ENCODE measurements at regions not wholly inside any gene's neighbourhood (a gene's known extent, or its start where the extent isn't known, plus 50 kb on each side); places are given as distances from the start of the nearest gene placed in this dataset.

GRCh38 chr10:23975431-23975830 lies 233.5 kb upstream of the KIAA1217 start:
- POLR2A ChIA-PET: no interaction called here
- Histone ChIP-seq H3K36me3 (ENCODE audit: control insufficient read depth in 1 of 2, insufficient read depth in 2 of 2, low read length in 2 of 2) (no peaks in the 10 kb centered on the region), H3K4me3 (replicated peaks in 1 of 2; ENCODE audit: low read depth in 1 of 2, low read length in 2 of 2) (no peak overlapping the region), H3K9me2 (ENCODE audit: insufficient read depth) (no peaks in the 10 kb centered on the region), H3K27me3 (ENCODE audit: insufficient read depth, low read length) (peaks cover 5% of the 10 kb centered on the region; the same call in 1 of the 2 replicates), H3K4me1 (ENCODE audit: control insufficient read depth in 1 of 2, insufficient read depth in 2 of 2, low read length in 2 of 2) (no peaks in the 10 kb centered on the region), H2AFZ (ENCODE audit: low read depth, low read length, poor library complexity, severe bottlenecking) (no peak overlapping the region), H3K4me2 (ENCODE audit: low read length) (no peak overlapping the region), H4K20me1 (ENCODE audit: insufficient read depth) (no peaks in the 10 kb centered on the region), H3K9ac (ENCODE audit: low read length) (no peak overlapping the region), H3K79me2 (ENCODE audit: insufficient read depth, low read length) (no peaks in the 10 kb centered on the region), H3K27ac (ENCODE audit: low read depth, low read length) (no peak overlapping the region), H3K9me3 (ENCODE audit: control insufficient read depth in 1 of 2, insufficient read depth in 1 of 2, low read depth in 1 of 2, low read length in 2 of 2) (no peaks in the 10 kb centered on the region)
- DNase-seq (ENCODE audit: low read depth, low spot score): no peak
- intact Hi-C loops (cut with micrococcal nuclease): no loop called here
- CTCF ChIA-PET: no interaction called here
- ATAC-seq: no peak
- RAD21 ChIA-PET (ENCODE audit: low non-redundant PET in 1 of 2, low total read pairs in 2 of 2, uncharacterized antibody in 2 of 2, unreplicated experiment in 2 of 2): no interaction called here
- BruUV-seq (replicated peaks): no TSS peak
- no peak for TF ChIP-seq JUND (IDR thresholded peaks at IDR 0.05)

DNA sequence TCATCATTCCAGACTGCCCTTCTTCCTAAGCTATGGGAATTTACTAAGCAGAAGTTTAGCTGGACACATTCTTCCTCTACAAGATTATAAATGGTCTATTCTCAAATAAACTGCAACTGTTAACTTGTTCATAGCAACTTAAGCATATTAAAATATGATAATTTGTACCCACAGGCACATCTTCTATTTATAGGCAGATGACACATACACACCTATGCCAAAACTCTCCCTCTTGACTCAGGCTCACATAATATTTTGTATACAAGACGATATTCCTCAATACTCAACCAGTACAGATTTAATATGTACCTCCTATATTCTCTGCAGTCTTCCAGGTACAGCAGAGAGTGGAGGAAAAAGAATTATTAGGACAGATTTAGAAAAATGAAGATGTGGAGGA lies 232.7 kb upstream of the KIAA1217 start:
- BruUV-seq (replicated peaks): no TSS peak
- DNase-seq (ENCODE audit: low read depth, low spot score) (no peak), ATAC-seq (no peak)
- Histone ChIP-seq H3K79me2 (ENCODE audit: insufficient read depth, low read length) (no peaks in the 10 kb centered on the region), H3K36me3 (ENCODE audit: control insufficient read depth in 1 of 2, insufficient read depth in 2 of 2, low read length in 2 of 2) (no peaks in the 10 kb centered on the region), H3K9me3 (ENCODE audit: control insufficient read depth in 1 of 2, insufficient read depth in 1 of 2, low read depth in 1 of 2, low read length in 2 of 2) (no peaks in the 10 kb centered on the region), H3K9me2 (ENCODE audit: insufficient read depth) (no peaks in the 10 kb centered on the region), H3K4me1 (ENCODE audit: control insufficient read depth in 1 of 2, insufficient read depth in 2 of 2, low read length in 2 of 2) (no peaks in the 10 kb centered on the region), H3K4me2 (ENCODE audit: low read length) (no peak overlapping the region), H3K27me3 (ENCODE audit: insufficient read depth, low read length) (peaks cover 5% of the 10 kb centered on the region; the same call in 1 of the 2 replicates), H3K4me3 (replicated peaks in 1 of 2; ENCODE audit: low read depth in 1 of 2, low read length in 2 of 2) (no peak overlapping the region), H3K27ac (ENCODE audit: low read depth, low read length) (no peak overlapping the region), H2AFZ (ENCODE audit: low read depth, low read length, poor library complexity, severe bottlenecking) (no peak overlapping the region), H4K20me1 (ENCODE audit: insufficient read depth) (no peaks in the 10 kb centered on the region), H3K9ac (ENCODE audit: low read length) (no peak overlapping the region)
- CTCF ChIA-PET: no interaction called here
- TF ChIP-seq, protein P1, sequence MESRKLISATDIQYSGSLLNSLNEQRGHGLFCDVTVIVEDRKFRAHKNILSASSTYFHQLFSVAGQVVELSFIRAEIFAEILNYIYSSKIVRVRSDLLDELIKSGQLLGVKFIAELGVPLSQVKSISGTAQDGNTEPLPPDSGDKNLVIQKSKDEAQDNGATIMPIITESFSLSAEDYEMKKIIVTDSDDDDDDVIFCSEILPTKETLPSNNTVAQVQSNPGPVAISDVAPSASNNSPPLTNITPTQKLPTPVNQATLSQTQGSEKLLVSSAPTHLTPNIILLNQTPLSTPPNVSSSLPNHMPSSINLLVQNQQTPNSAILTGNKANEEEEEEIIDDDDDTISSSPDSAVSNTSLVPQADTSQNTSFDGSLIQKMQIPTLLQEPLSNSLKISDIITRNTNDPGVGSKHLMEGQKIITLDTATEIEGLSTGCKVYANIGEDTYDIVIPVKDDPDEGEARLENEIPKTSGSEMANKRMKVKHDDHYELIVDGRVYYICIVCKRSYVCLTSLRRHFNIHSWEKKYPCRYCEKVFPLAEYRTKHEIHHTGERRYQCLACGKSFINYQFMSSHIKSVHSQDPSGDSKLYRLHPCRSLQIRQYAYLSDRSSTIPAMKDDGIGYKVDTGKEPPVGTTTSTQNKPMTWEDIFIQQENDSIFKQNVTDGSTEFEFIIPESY (IDR thresholded peaks at IDR 0.05; ENCODE audit: extremely low read depth, insufficient replicate concordance, low read length): no peak
- TF ChIP-seq SIN3A (IDR thresholded peaks at IDR 0.05; ENCODE audit: low read depth) (no peak), ZFX (IDR thresholded peaks at IDR 0.05) (no peak), CBX3 (IDR thresholded peaks at IDR 0.05; ENCODE audit: low read depth) (no peak), SP1 (IDR thresholded peaks at IDR 0.05; ENCODE audit: low read depth) (no peak), RAD21 (IDR thresholded peaks at IDR 0.05; ENCODE audit: low read depth) (no peak), EZH2 (IDR thresholded peaks at IDR 0.05) (no peak), EZH2phosphoT487 (IDR thresholded peaks at IDR 0.05; ENCODE audit: borderline replicate concordance) (no peak), ZNF274 (IDR thresholded peaks at IDR 0.05; ENCODE audit: low read depth, low read length) (no peak), POLR2AphosphoS5 (IDR thresholded peaks at IDR 0.05; ENCODE audit: low read depth, low read length) (no peak), ELF1 (IDR thresholded peaks at IDR 0.05; ENCODE audit: borderline replicate concordance, low read depth) (no peak), POLR2A (IDR thresholded peaks at IDR 0.05; ENCODE audit: borderline replicate concordance, extremely low read depth, insufficient read depth, insufficient read length) (no peak)
- POLR2A ChIA-PET: no interaction called here
- intact Hi-C loops (cut with micrococcal nuclease): no loop called here
- RAD21 ChIA-PET (ENCODE audit: low non-redundant PET in 1 of 2, low total read pairs in 2 of 2, uncharacterized antibody in 2 of 2, unreplicated experiment in 2 of 2): no interaction called here
